PC-9 (cell line): ENCODE measurements at regions not wholly inside any gene's neighbourhood (a gene's known extent, or its start where the extent isn't known, plus 50 kb on each side); places are given as distances from the start of the nearest gene placed in this dataset.

Experiments used
- BruUV-seq: library from RNA; stranded (reverse); fragments of 400-500 nt; replicated peaks from 2 replicates; lab custom pipeline; 2021; lab: Mats Ljungman, UMichigan
- CTCF ChIA-PET: fragments of 300-600 bp; sonication (Branson Sonifier 250); formaldehyde crosslinking; loops from one replicate; lab custom pipeline; 2022; ENCODE audit warnings: antibody characterized with exemption; lab: Charles Lee
- POLR2A ChIA-PET: fragments of 300-600 bp; sonication (Branson Sonifier 250); formaldehyde crosslinking; loops from one replicate; lab custom pipeline; 2022; ENCODE audit warnings: antibody characterized with exemption; ENCODE audit not compliant: unreplicated experiment; lab: Charles Lee
- DNase-seq, 2 experiments: peaks; one replicate each; pipeline versions ENCODE4 v3.0.0 to v3.0.0-alpha.2; 2015 to 2022; ENCODE audit warnings: mixed read lengths in 1 of 2
- H2AFZ ChIP-seq: fragments of 200-600 bp; sonication (generic); 2 replicates; pipeline ENCODE4 v1.8.1; 2017; ENCODE audit warnings: antibody characterized with exemption
- H3F3A ChIP-seq: fragments of 200-600 bp; sonication (generic); 2 replicates; pipeline ENCODE4 v1.8.1; 2017; ENCODE audit warnings: antibody characterized with exemption, mild to moderate bottlenecking, low read depth; ENCODE audit not compliant: insufficient read depth
- H3K27ac ChIP-seq: fragments of 200-600 bp; sonication (generic); 2 replicates; pipeline ENCODE4 v1.6.1; 2016; ENCODE audit warnings: mixed run types
- H3K27me3 ChIP-seq: fragments of 200-600 bp; sonication (generic); 2 replicates; pipeline ENCODE4 v1.6.1; 2016; ENCODE audit warnings: low read depth, mixed run types; ENCODE audit not compliant: insufficient read depth
- H3K36me3 ChIP-seq: fragments of 200-600 bp; sonication (generic); 2 replicates; pipeline ENCODE4 v1.6.1; 2016; ENCODE audit warnings: low read depth, mixed run types
- H3K4me1 ChIP-seq: fragments of 200-600 bp; sonication (generic); replicated peaks from 2 replicates; pipeline ENCODE4 v1.6.1; 2016; ENCODE audit warnings: mixed run types; ENCODE audit not compliant: insufficient read depth
- H3K4me2 ChIP-seq: fragments of 200-600 bp; sonication (generic); 2 replicates; pipeline ENCODE4 v1.6.1; 2017; ENCODE audit warnings: mixed run types
- H3K4me3 ChIP-seq: fragments of 200-600 bp; sonication (generic); 2 replicates; pipeline ENCODE4 v1.6.1; 2016; ENCODE audit warnings: mixed run types
- H3K79me2 ChIP-seq: fragments of 200-600 bp; sonication (generic); 2 replicates; pipeline ENCODE4 v1.6.1; 2017; ENCODE audit warnings: low read depth, mixed run types
- H3K9me2 ChIP-seq: fragments of 200-600 bp; sonication (generic); 2 replicates; pipeline ENCODE4 v1.8.1; 2017; ENCODE audit warnings: mild to moderate bottlenecking; ENCODE audit not compliant: insufficient read depth
- H3K9me3 ChIP-seq: fragments of 200-600 bp; sonication (generic); 2 replicates; pipeline ENCODE4 v1.8.1; 2016; ENCODE audit warnings: low read depth; ENCODE audit not compliant: insufficient read depth
- H4K20me1 ChIP-seq: fragments of 200-600 bp; sonication (generic); 2 replicates; pipeline ENCODE4 v1.8.1; 2017; ENCODE audit not compliant: insufficient read depth
- EZH2 ChIP-seq: fragments of 200-600 bp; sonication (generic); IDR thresholded peaks from 2 replicates; pipeline ENCODE4 v1.8.0; 2017; ENCODE audit warnings: antibody characterized with exemption, low read depth
- intact Hi-C: fragments of 100-400 bp; cut with micrococcal nuclease; formaldehyde crosslinking; loops from one replicate; pipeline ENCODE4 v1.10.0; 2022; ENCODE audit not compliant: unreplicated experiment
- TF ChIP-seq, protein P1 (sequence below): fragments of 200-600 bp; sonication (generic); conservative IDR thresholded peaks from 2 replicates; pipeline ENCODE4 v1.6.1; 2017; ENCODE audit warnings: mixed run types, antibody characterized with exemption, mild to moderate bottlenecking, moderate library complexity

DNA sequence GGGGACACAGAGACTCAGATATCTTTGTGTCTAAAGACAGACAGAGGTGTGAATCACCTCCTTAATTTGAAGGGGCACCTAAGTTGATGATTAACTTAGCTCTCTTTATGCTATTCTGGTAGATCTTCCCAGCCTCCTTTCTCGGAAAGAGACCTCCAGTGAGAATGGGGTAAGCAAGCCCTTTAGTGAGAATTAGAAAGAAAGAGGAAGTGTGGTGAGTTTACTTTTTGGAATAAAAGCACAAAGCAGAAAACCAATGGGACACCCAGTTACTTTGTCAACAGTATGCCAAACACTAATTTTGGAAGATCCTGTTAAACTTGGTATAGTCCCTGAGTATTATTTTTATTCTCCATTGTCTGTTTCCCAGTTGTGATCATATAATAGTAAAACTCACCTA, 302.8 kb upstream of the RASA1 start:
- H3K27ac ChIP-seq = no peak overlapping the region
- CTCF ChIA-PET = no interaction called here
- H2AFZ ChIP-seq = peak overlapping the region; percentile 27; the same call in 1 of the 2 replicates
- intact Hi-C loops = no loop called here
- no peaks in the 10 kb centered on the region for H3K36me3 ChIP-seq
- H3K9me2 ChIP-seq = no peaks in the 10 kb centered on the region
- H3K4me1 ChIP-seq = no peaks in the 10 kb centered on the region
- DNase-seq = no peak
- no TSS peak for BruUV-seq
- POLR2A ChIA-PET = no interaction called here
- no peaks in the 10 kb centered on the region for H4K20me1 ChIP-seq
- H3K9me3 ChIP-seq = no peaks in the 10 kb centered on the region
- H3K4me2 ChIP-seq = no peak overlapping the region
- no peak for TF ChIP-seq EZH2
- TF ChIP-seq, protein P1, sequence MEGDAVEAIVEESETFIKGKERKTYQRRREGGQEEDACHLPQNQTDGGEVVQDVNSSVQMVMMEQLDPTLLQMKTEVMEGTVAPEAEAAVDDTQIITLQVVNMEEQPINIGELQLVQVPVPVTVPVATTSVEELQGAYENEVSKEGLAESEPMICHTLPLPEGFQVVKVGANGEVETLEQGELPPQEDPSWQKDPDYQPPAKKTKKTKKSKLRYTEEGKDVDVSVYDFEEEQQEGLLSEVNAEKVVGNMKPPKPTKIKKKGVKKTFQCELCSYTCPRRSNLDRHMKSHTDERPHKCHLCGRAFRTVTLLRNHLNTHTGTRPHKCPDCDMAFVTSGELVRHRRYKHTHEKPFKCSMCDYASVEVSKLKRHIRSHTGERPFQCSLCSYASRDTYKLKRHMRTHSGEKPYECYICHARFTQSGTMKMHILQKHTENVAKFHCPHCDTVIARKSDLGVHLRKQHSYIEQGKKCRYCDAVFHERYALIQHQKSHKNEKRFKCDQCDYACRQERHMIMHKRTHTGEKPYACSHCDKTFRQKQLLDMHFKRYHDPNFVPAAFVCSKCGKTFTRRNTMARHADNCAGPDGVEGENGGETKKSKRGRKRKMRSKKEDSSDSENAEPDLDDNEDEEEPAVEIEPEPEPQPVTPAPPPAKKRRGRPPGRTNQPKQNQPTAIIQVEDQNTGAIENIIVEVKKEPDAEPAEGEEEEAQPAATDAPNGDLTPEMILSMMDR = no peak
- no peak overlapping the region for H3K4me3 ChIP-seq
- H3K79me2 ChIP-seq = no peaks in the 10 kb centered on the region
- no peaks in the 10 kb centered on the region for H3K27me3 ChIP-seq
- H3F3A ChIP-seq = no peaks in the 10 kb centered on the region

DNA sequence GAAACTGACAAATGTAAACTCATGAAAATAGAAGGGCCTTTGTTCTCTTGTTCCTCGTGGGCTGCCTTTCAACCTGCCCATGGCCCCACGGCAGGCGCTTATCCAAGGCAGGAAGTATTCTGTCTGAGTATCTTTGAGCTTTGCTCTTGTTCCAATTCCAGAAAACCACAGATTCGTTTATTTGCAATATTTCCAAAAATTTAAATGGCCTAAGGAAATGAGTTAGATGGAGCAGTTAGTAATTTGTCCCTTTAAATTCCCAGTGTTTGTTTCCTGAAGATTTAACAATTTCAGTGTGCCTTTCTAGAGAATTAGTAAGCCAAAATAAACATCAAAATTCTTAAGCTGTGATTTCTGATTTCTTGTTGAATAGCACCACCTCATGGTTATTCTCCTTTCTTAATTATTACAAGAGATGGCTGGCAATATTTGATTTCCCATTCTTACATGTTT, 299.4 kb upstream of the RASA1 start:
- TF ChIP-seq, protein P1 = peak; percentile 71
- TF ChIP-seq EZH2 = no peak
- Histone ChIP-seq H3K4me3 (no peak overlapping the region), H3K27ac (no peak overlapping the region), H3K27me3 (no peaks in the 10 kb centered on the region), H2AFZ (no peak overlapping the region; the same call in 1 of the 2 replicates), H3K4me2 (no peak overlapping the region), H4K20me1 (no peaks in the 10 kb centered on the region), H3K9me2 (no peaks in the 10 kb centered on the region), H3K4me1 (no peaks in the 10 kb centered on the region), H3K9me3 (no peaks in the 10 kb centered on the region), H3F3A (no peaks in the 10 kb centered on the region), H3K79me2 (no peaks in the 10 kb centered on the region), H3K36me3 (no peaks in the 10 kb centered on the region)
- DNase-seq = no peak
- POLR2A ChIA-PET = no interaction called here
- intact Hi-C loops = loop anchor here (2.0 kb wide), 1 partner anchor 88 kb away; no protein-coding TSS in a partner anchor
- no TSS peak for BruUV-seq
- CTCF ChIA-PET = interaction anchor here (1.1 kb wide), 1 partner anchor 88 kb away, joined by 3 read pairs; no protein-coding TSS in a partner anchor

DNA sequence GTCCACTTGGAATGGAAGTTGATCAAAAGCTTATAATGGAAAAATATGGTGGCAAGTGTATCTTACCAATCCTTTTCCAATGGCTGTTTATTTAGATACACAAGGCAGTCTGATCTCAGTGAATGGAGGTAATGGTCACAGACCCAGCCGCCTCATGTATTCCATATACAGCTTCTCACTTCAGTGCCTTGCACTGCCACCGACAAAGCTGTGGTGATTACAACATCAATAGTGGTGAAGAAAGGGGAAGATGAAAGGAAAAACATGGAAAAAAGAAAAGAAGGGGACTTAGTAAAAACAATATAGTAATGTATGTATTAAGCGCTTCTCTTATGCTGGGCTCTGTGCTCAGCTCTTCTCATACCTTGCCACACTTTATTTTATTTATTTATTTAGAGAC, 297.3 kb upstream of the RASA1 start:
- no peaks in the 10 kb centered on the region for H3K9me2 ChIP-seq
- BruUV-seq = no TSS peak
- H3K27ac ChIP-seq = no peak overlapping the region
- H3K9me3 ChIP-seq = no peaks in the 10 kb centered on the region
- H2AFZ ChIP-seq = no peak overlapping the region
- CTCF ChIA-PET = interaction anchor here (0.6 to 0.7 kb wide), 2 partner anchors 40 to 707 kb away, joined by 3 read pairs; no protein-coding TSS in a partner anchor
- H3F3A ChIP-seq = no peaks in the 10 kb centered on the region
- no peak overlapping the region for H3K4me3 ChIP-seq
- no peaks in the 10 kb centered on the region for H3K79me2 ChIP-seq
- intact Hi-C loops = no loop called here
- H3K27me3 ChIP-seq = no peaks in the 10 kb centered on the region
- TF ChIP-seq, protein P1 = no peak
- TF ChIP-seq EZH2 = no peak
- H3K36me3 ChIP-seq = no peaks in the 10 kb centered on the region
- H4K20me1 ChIP-seq = no peaks in the 10 kb centered on the region
- no peaks in the 10 kb centered on the region for H3K4me1 ChIP-seq
- H3K4me2 ChIP-seq = no peak overlapping the region
- POLR2A ChIA-PET = no interaction called here
- no peak for DNase-seq
